KMS-11 (cell line): ENCODE measurements at regions not wholly inside any gene's neighbourhood (a gene's known extent, or its start where the extent isn't known, plus 50 kb on each side); places are given as distances from the start of the nearest gene placed in this dataset.

ENCODE experiments used
- H2AFZ ChIP-seq: fragments of 200-600 bp; sonication (generic); 2 replicates; pipeline ENCODE4 v1.6.1; 2016; ENCODE audit warnings: antibody characterized with exemption, mixed run types, low read depth
- H3K27ac ChIP-seq: fragments of 200-600 bp; sonication (generic); 2 replicates; pipeline ENCODE4 v1.6.1; 2016; ENCODE audit warnings: mild to moderate bottlenecking, mixed run types
- H3K27me3 ChIP-seq: fragments of 200-600 bp; sonication (generic); 2 replicates; pipeline ENCODE4 v1.6.1; 2017; ENCODE audit warnings: mild to moderate bottlenecking, low read depth, mixed run types, moderate library complexity; ENCODE audit not compliant: insufficient read depth
- H3K36me3 ChIP-seq: fragments of 200-600 bp; sonication (generic); 2 replicates; pipeline ENCODE4 v1.6.1; 2017; ENCODE audit warnings: mild to moderate bottlenecking, mixed run types; ENCODE audit not compliant: insufficient read depth
- H3K4me1 ChIP-seq: fragments of 200-600 bp; sonication (generic); 2 replicates; pipeline ENCODE4 v1.6.1; 2016; ENCODE audit warnings: mild to moderate bottlenecking, low read depth, mixed run types; ENCODE audit not compliant: poor library complexity, severe bottlenecking
- H3K4me2 ChIP-seq: fragments of 200-600 bp; sonication (generic); 2 replicates; pipeline ENCODE4 v1.7.0; 2016; ENCODE audit warnings: mild to moderate bottlenecking, mixed run types
- H3K4me3 ChIP-seq: fragments of 200-600 bp; sonication (generic); IDR thresholded peaks from 2 replicates; pipeline ENCODE4 v1.6.1; 2017; ENCODE audit warnings: low read depth, low read length, mixed read lengths; ENCODE audit not compliant: insufficient read depth
- H3K79me2 ChIP-seq: fragments of 200-600 bp; sonication (generic); 2 replicates; pipeline ENCODE4 v1.6.1; 2016; ENCODE audit warnings: low read depth, mixed run types; ENCODE audit not compliant: insufficient read depth
- H3K9ac ChIP-seq: fragments of 200-600 bp; sonication (generic); 2 replicates; pipeline ENCODE4 v1.6.1; 2016; ENCODE audit warnings: mild to moderate bottlenecking, mixed run types
- H4K20me1 ChIP-seq: fragments of 200-600 bp; sonication (generic); 2 replicates; pipeline ENCODE4 v1.6.1; 2016; ENCODE audit warnings: mild to moderate bottlenecking, mixed run types; ENCODE audit not compliant: insufficient read depth
- CTCF ChIP-seq: fragments of 200-600 bp; sonication (generic); conservative IDR thresholded peaks from 2 replicates; pipeline ENCODE4 v1.6.1; 2017; ENCODE audit warnings: low read depth, mild to moderate bottlenecking, antibody characterized with exemption, low read length, moderate library complexity, mixed read lengths

GRCh38 chrX:43530837-43531236 is 125.3 kb upstream of the MAOA start:
- no peaks in the 10 kb centered on the region for H3K27me3 ChIP-seq
- H3K36me3 ChIP-seq, result no peaks in the 10 kb centered on the region
- no peaks in the 10 kb centered on the region for H4K20me1 ChIP-seq
- no peak overlapping the region for H3K4me2 ChIP-seq
- no peaks in the 10 kb centered on the region for H3K79me2 ChIP-seq
- H3K9ac ChIP-seq, result no peak overlapping the region
- H3K4me1 ChIP-seq, result no peaks in the 10 kb centered on the region
- H2AFZ ChIP-seq, result no peak overlapping the region
- no peak overlapping the region for H3K4me3 ChIP-seq
- TF ChIP-seq CTCF, result no peak
- H3K27ac ChIP-seq, result no peak overlapping the region

GRCh38 chrX:43540318-43540717 is 115.8 kb upstream of the MAOA start:
- H4K20me1 ChIP-seq, result no peaks in the 10 kb centered on the region
- no peaks in the 10 kb centered on the region for H3K36me3 ChIP-seq
- TF ChIP-seq CTCF, result no peak
- no peaks in the 10 kb centered on the region for H3K4me1 ChIP-seq
- H3K27me3 ChIP-seq, result no peaks in the 10 kb centered on the region
- no peak overlapping the region for H3K27ac ChIP-seq
- no peak overlapping the region for H2AFZ ChIP-seq
- H3K4me2 ChIP-seq, result no peak overlapping the region
- no peak overlapping the region for H3K9ac ChIP-seq
- no peak overlapping the region for H3K4me3 ChIP-seq
- H3K79me2 ChIP-seq, result no peaks in the 10 kb centered on the region

DNA sequence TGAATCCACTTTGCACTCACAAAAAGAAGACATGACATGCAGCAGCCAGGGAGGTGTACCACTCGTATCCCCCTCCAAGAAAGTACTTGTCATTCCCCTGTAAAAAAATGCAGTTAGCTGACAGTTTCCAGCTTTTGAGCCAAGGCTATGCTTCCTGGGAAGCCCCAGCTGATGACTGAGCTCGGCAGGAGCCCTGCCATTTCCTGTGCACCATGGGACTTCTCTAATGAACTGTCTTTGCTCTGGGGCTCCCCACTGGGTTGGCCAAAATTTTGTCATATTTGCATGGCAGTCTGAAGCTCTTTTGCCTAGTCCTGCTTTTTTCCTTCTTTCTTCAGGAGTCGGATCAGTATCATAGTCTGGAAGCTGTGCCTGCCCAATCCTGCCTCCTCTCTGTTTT is 104.5 kb upstream of the MAOA start:
- Histone ChIP-seq H3K27ac (no peak overlapping the region), H3K27me3 (no peaks in the 10 kb centered on the region), H4K20me1 (no peaks in the 10 kb centered on the region), H2AFZ (no peak overlapping the region), H3K36me3 (no peaks in the 10 kb centered on the region), H3K4me2 (no peak overlapping the region), H3K4me1 (no peaks in the 10 kb centered on the region), H3K9ac (no peak overlapping the region), H3K4me3 (no peak overlapping the region), H3K79me2 (no peaks in the 10 kb centered on the region)
- TF ChIP-seq CTCF, result no peak

- TF ChIP-seq CTCF, result no peak
- Histone ChIP-seq H3K9ac (no peak overlapping the region), H3K4me1 (no peaks in the 10 kb centered on the region), H3K4me3 (no peak overlapping the region), H4K20me1 (no peaks in the 10 kb centered on the region), H2AFZ (no peak overlapping the region), H3K27ac (no peak overlapping the region), H3K79me2 (no peaks in the 10 kb centered on the region), H3K4me2 (no peak overlapping the region), H3K27me3 (no peaks in the 10 kb centered on the region), H3K36me3 (no peaks in the 10 kb centered on the region)
These were observed 103.9 kb upstream of the MAOA start for GRCh38 chrX:43552156-43552555.

DNA sequence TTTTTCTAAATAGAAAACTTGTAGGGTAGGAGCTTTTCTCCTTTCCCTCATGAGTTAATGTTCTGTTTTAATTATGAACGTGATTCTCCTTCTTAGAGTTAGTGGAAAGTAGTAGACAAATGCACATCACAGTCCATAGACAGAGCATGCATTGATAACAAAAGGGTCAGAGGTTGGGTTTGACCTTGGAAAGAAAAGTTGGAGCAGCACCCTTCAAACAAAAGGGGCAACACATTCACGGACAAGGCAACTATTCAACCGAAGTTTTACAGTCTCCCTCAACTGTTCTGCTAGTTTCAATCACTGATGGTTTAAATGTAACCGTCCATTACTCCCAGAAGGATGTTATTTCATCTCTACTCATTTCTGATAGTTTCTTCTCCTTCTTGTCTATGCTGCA is 103.4 kb upstream of the MAOA start:
- H3K9ac ChIP-seq, result no peak overlapping the region
- no peak overlapping the region for H3K4me2 ChIP-seq
- no peak overlapping the region for H3K27ac ChIP-seq
- no peak for TF ChIP-seq CTCF
- H4K20me1 ChIP-seq, result no peaks in the 10 kb centered on the region
- no peaks in the 10 kb centered on the region for H3K79me2 ChIP-seq
- no peaks in the 10 kb centered on the region for H3K27me3 ChIP-seq
- H3K4me1 ChIP-seq, result no peaks in the 10 kb centered on the region
- H3K36me3 ChIP-seq, result no peaks in the 10 kb centered on the region
- H3K4me3 ChIP-seq, result no peak overlapping the region
- H2AFZ ChIP-seq, result no peak overlapping the region
